Endothelial cell (in vitro differentiated cells): ENCODE measurements at regions not wholly inside any gene's neighbourhood (a gene's known extent, or its start where the extent isn't known, plus 50 kb on each side); places are given as distances from the start of the nearest gene placed in this dataset.

Experiments
- DNase-seq: peaks from one replicate; pipeline ENCODE4 v3.0.0; 2021; ENCODE audit warnings: low spot score
- H3K27ac Mint-ChIP-seq: one replicate; pipeline ENCODE4 v1.8.0; 2021; ENCODE audit warnings: mixed read lengths, inconsistent platforms; ENCODE audit not compliant: unreplicated experiment
- H3K27me3 Mint-ChIP-seq: one replicate; pipeline ENCODE4 v1.8.0; 2021; ENCODE audit warnings: mild to moderate bottlenecking, moderate library complexity, mixed read lengths, inconsistent platforms; ENCODE audit not compliant: unreplicated experiment
- H3K36me3 Mint-ChIP-seq: one replicate; pipeline ENCODE4 v1.8.0; 2021; ENCODE audit warnings: mild to moderate bottlenecking, low read depth, mixed read lengths, inconsistent platforms; ENCODE audit not compliant: unreplicated experiment
- H3K4me1 Mint-ChIP-seq: one replicate; pipeline ENCODE4 v1.8.0; 2021; ENCODE audit warnings: mild to moderate bottlenecking, mixed read lengths, inconsistent platforms; ENCODE audit not compliant: unreplicated experiment
- H3K4me3 Mint-ChIP-seq: one replicate; pipeline ENCODE4 v1.8.0; 2021; ENCODE audit warnings: mild to moderate bottlenecking, mixed read lengths, inconsistent platforms; ENCODE audit not compliant: unreplicated experiment
- H3K9me3 Mint-ChIP-seq: one replicate; pipeline ENCODE4 v1.8.0; 2021; ENCODE audit warnings: mixed read lengths, inconsistent platforms; ENCODE audit not compliant: unreplicated experiment
- TF ChIP-seq, protein P1 (sequence below): fragments of 200-600 bp; sonication (generic); IDR thresholded peaks from one replicate; pipeline ENCODE4 v1.5.0; 2021; ENCODE audit warnings: antibody characterized with exemption; ENCODE audit not compliant: unreplicated experiment

DNA sequence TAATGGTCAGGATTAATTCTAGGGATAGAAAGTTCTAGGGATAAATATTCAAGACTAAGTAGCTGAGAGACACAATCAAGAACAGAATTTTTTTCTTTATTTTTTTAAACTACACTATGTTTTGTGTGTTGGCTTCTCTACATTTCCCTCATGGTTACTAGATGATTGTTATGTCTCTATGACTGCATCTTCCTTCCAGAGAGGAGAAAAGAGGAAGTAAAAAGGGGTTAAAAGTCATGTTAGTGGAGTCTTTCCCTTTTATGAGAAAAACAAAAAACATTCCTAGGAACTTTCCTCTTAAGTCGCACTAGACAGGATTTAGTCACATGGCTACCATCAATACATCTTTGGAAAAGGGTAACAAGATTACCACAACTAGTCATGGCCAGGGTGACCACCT is 375.0 kb downstream of the KCNJ2 start:
- TF ChIP-seq, protein P1, sequence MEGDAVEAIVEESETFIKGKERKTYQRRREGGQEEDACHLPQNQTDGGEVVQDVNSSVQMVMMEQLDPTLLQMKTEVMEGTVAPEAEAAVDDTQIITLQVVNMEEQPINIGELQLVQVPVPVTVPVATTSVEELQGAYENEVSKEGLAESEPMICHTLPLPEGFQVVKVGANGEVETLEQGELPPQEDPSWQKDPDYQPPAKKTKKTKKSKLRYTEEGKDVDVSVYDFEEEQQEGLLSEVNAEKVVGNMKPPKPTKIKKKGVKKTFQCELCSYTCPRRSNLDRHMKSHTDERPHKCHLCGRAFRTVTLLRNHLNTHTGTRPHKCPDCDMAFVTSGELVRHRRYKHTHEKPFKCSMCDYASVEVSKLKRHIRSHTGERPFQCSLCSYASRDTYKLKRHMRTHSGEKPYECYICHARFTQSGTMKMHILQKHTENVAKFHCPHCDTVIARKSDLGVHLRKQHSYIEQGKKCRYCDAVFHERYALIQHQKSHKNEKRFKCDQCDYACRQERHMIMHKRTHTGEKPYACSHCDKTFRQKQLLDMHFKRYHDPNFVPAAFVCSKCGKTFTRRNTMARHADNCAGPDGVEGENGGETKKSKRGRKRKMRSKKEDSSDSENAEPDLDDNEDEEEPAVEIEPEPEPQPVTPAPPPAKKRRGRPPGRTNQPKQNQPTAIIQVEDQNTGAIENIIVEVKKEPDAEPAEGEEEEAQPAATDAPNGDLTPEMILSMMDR: no peak
- no peak for DNase-seq
- Mint-ChIP-seq H3K27ac (no peak overlapping the region), H3K27me3 (no peaks in the 10 kb centered on the region), H3K36me3 (no peaks in the 10 kb centered on the region), H3K4me1 (no peaks in the 10 kb centered on the region), H3K4me3 (no peak overlapping the region), H3K9me3 (no peaks in the 10 kb centered on the region)

DNA sequence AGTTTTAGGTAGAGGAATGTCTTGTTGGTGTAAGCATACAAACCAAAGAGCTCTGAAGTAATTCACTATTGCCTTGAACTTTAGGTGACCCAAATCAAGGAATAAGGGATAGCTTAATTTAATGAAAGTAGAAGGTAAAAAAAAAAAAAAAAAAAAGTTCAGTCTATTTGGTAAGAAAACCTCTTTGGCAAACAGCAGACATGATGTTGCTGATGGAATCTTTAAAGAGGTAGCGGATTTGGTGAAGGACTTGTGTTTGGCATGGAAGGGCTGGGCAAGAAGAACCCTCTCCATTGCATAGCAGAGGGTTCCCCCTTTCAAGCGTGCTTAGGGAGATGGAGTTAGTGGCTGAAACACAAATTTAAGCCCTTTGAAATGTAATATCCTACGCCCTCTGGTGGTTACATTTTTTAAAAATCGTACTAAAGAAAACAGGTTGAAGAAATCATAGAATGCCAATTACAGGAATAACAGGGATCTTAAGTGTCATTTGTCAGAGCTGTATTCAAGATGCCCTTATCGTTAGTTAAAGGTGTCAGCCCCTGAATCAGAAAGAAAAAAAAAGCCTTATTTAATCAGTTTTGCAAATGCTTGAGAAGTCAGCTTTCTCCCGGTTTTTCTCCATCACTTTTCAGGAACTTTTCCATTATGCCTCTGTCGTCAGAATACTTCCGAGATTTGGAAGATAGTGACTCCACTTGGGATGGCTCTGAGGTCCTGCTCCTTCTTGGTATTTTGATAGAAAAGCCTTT is 383.1 kb downstream of the KCNJ2 start:
- Mint-ChIP-seq H3K27ac (no peak overlapping the region), H3K36me3 (no peaks in the 10 kb centered on the region), H3K9me3 (no peaks in the 10 kb centered on the region), H3K4me1 (no peaks in the 10 kb centered on the region), H3K27me3 (peaks cover 1% of the 10 kb centered on the region), H3K4me3 (no peak overlapping the region)
- no peak for DNase-seq
- TF ChIP-seq, protein P1: peak; percentile 83

- H3K27me3 Mint-ChIP-seq: peaks cover 1% of the 10 kb centered on the region
These were observed 383.6 kb downstream of the KCNJ2 start for GRCh38 chr17:70552982-70553334.

DNA sequence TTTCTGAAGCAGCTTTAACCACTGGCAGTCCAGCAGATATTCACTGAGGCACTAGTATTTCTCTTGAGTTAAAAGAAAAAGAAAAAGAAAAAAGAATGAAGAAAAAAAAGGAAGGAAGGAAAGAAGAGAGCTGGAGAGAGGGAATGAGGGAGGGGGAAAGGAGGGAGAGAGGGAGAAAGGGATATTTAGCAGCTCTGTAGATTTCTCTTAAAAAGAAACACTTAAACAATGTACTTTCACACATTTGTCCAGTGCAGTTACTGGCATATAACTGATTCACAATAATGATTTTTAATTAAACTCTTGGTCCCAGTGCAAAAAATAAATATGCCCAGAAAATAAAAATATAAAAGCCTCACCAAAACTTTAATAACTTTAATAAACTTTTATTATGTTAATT is 386.4 kb downstream of the KCNJ2 start:
- TF ChIP-seq, protein P1: no peak
- H3K4me1 Mint-ChIP-seq: peaks cover 4% of the 10 kb centered on the region
- no peak for DNase-seq
- H3K9me3 Mint-ChIP-seq: no peaks in the 10 kb centered on the region
- no peak overlapping the region for H3K27ac Mint-ChIP-seq
- peaks cover under 1% of the 10 kb centered on the region for H3K27me3 Mint-ChIP-seq
- no peaks in the 10 kb centered on the region for H3K36me3 Mint-ChIP-seq
- H3K4me3 Mint-ChIP-seq: no peak overlapping the region

More at GRCh38 chr17:70552982-70553334, 383.6 kb downstream of the KCNJ2 start:
- H3K4me3 Mint-ChIP-seq: no peak overlapping the region
- no peaks in the 10 kb centered on the region for H3K4me1 Mint-ChIP-seq
- H3K36me3 Mint-ChIP-seq: no peaks in the 10 kb centered on the region
- TF ChIP-seq, protein P1: no peak
- no peaks in the 10 kb centered on the region for H3K9me3 Mint-ChIP-seq
- DNase-seq: no peak
- no peak overlapping the region for H3K27ac Mint-ChIP-seq

DNA sequence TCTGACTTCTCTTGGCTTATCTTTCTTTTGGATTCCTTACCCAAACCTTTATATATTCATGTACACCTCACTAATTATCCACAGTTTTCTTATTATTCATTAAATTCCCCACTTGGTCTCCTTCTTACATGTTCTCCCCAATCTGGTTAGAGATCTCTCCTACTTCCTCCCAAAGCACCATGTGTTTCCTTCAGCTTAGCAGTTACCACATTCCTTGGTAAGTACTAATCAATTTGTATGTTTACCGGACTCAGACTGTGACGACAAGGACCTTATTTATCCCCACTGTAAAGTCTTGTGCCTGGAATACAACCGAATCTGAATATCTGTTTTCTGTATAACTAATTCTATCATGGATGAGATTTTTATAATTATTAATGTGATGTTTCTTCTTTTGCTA is 389.5 kb downstream of the KCNJ2 start:
- TF ChIP-seq, protein P1: no peak
- no peaks in the 10 kb centered on the region for H3K36me3 Mint-ChIP-seq
- H3K4me3 Mint-ChIP-seq: no peak overlapping the region
- H3K27me3 Mint-ChIP-seq: no peaks in the 10 kb centered on the region
- no peak for DNase-seq
- H3K4me1 Mint-ChIP-seq: peaks cover 4% of the 10 kb centered on the region
- no peaks in the 10 kb centered on the region for H3K9me3 Mint-ChIP-seq
- peak overlapping the region; percentile 82 for H3K27ac Mint-ChIP-seq
